ENCODE measurements at regions not wholly inside any gene's neighbourhood (a gene's known extent, or its start where the extent isn't known, plus 50 kb on each side); places are given as distances from the start of the nearest gene placed in this dataset.

- no peak for DNase-seq
Observed at GRCh38 chr5:10875201-10875768, 114.3 kb upstream of the DAP start.

- DNase-seq, result no peak
Observed at GRCh38 chr5:10874541-10874940, 113.5 kb upstream of the DAP start.

GRCh38 chr5:10870791-10871190 lies 109.8 kb upstream of the DAP start:
- no peak for DNase-seq

- no peak for DNase-seq
Observed at GRCh38 chr5:10868956-10869355, 107.9 kb upstream of the DAP start.

- DNase-seq, result no peak
Observed at GRCh38 chr5:10867389-10868303, 106.6 kb upstream of the DAP start.

- DNase-seq, result no peak
Observed at GRCh38 chr5:10866913-10867312, 105.9 kb upstream of the DAP start.

GRCh38 chr5:10863763-10864383 lies 102.8 kb upstream of the DAP start:
- DNase-seq, result peak; percentile 45

- no peak for DNase-seq
Observed at GRCh38 chr5:10862085-10862484, 101.1 kb upstream of the DAP start.

GRCh38 chr5:10861423-10861790 lies 100.4 kb upstream of the DAP start:
- no peak for DNase-seq

- no peak for DNase-seq
Observed at GRCh38 chr5:10860645-10861422, 99.8 kb upstream of the DAP start.

- DNase-seq, result no peak
Observed at GRCh38 chr5:10860196-10860543, 99.1 kb upstream of the DAP start.

- DNase-seq, result no peak
Observed at GRCh38 chr5:10859393-10860195, 98.6 kb upstream of the DAP start.

- no peak for DNase-seq
Observed at GRCh38 chr5:10858945-10859344, 97.9 kb upstream of the DAP start.

GRCh38 chr5:10858307-10858706 lies 97.3 kb upstream of the DAP start:
- DNase-seq, result no peak

GRCh38 chr5:10857338-10857733 lies 96.3 kb upstream of the DAP start:
- no peak for DNase-seq

- DNase-seq, result peak; percentile 23
Observed at GRCh38 chr5:10856683-10857337, 95.8 kb upstream of the DAP start.

GRCh38 chr5:10856071-10856470 lies 95.0 kb upstream of the DAP start:
- DNase-seq, result no peak

- DNase-seq, result no peak
Observed at GRCh38 chr5:10854506-10855277, 93.7 kb upstream of the DAP start.

- DNase-seq, result no peak
Observed at GRCh38 chr5:10853154-10853553, 92.1 kb upstream of the DAP start.

GRCh38 chr5:10849278-10849677 lies 88.2 kb upstream of the DAP start:
- DNase-seq, result no peak

GRCh38 chr5:10844016-10844415 lies 83.0 kb upstream of the DAP start:
- DNase-seq, result no peak
